ENCODE measurements at regions not wholly inside any gene's neighbourhood (a gene's known extent, or its start where the extent isn't known, plus 50 kb on each side); places are given as distances from the start of the nearest gene placed in this dataset.

DNA sequence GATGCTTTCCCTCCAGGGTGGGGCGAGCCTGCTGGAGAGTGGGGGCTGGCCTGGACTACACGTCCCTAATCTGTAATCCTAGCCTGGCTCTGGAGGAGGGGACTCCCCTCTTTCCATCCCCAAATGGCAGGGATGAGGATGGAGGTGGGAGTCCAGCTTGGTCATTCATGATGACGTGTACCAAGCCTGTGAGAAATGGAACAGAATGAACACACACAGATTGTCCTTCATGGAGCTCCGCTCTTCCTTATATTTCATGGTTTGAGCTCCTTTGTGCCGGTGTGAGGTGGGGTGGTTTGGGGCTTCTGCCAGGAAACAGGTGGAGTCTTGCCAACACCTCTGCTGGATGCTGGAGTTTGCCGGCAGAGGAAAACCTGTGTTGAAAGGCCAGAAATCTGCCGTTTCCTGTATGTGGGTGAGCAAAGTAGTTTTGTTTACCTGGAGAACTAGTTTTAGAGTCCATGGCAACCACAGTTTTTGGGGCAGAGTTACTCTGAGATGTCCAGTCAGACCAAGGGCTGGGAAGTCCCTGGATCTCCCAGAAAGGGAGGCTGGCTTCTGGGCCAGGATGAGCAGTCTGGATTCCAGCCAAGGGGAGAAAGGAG lies 417.6 kb upstream of the MEX3C start:
- RAD21 ChIA-PET (ENCODE audit: low non-redundant PET in 1 of 2, low total read pairs in 2 of 2, uncharacterized antibody in 2 of 2, unreplicated experiment in 2 of 2): no interaction called here
- BruUV-seq (replicated peaks): no TSS peak
- Histone ChIP-seq H3K9me3 (ENCODE audit: control insufficient read depth in 1 of 2, insufficient read depth in 1 of 2, low read depth in 1 of 2, low read length in 2 of 2) (no peaks in the 10 kb centered on the region), H3K4me3 (replicated peaks in 1 of 2; ENCODE audit: low read depth in 1 of 2, low read length in 2 of 2) (no peak overlapping the region), H3K27ac (ENCODE audit: low read depth, low read length) (no peak overlapping the region), H3K36me3 (ENCODE audit: control insufficient read depth in 1 of 2, insufficient read depth in 2 of 2, low read length in 2 of 2) (no peaks in the 10 kb centered on the region), H3K27me3 (ENCODE audit: insufficient read depth, low read length) (no peaks in the 10 kb centered on the region), H4K20me1 (ENCODE audit: insufficient read depth) (no peaks in the 10 kb centered on the region), H3K4me2 (ENCODE audit: low read length) (no peak overlapping the region), H3K4me1 (ENCODE audit: control insufficient read depth in 1 of 2, insufficient read depth in 2 of 2, low read length in 2 of 2) (no peaks in the 10 kb centered on the region), H2AFZ (ENCODE audit: low read depth, low read length, poor library complexity, severe bottlenecking) (no peak overlapping the region), H3K9me2 (ENCODE audit: insufficient read depth) (no peaks in the 10 kb centered on the region), H3K9ac (ENCODE audit: low read length) (no peak overlapping the region), H3K79me2 (ENCODE audit: insufficient read depth, low read length) (no peaks in the 10 kb centered on the region)
- intact Hi-C loops (cut with micrococcal nuclease): no loop called here
- POLR2A ChIA-PET: no interaction called here
- CTCF ChIA-PET: no interaction called here
- ATAC-seq (no peak), DNase-seq (ENCODE audit: low read depth, low spot score) (no peak)
- TF ChIP-seq SP1 (IDR thresholded peaks at IDR 0.05; ENCODE audit: low read depth): no peak
- TF ChIP-seq POLR2A (IDR thresholded peaks at IDR 0.05; ENCODE audit: borderline replicate concordance, extremely low read depth, insufficient read depth, insufficient read length): no peak
- TF ChIP-seq FOSL1 (IDR thresholded peaks at IDR 0.05; ENCODE audit: low read depth): no peak
- TF ChIP-seq, protein P1, sequence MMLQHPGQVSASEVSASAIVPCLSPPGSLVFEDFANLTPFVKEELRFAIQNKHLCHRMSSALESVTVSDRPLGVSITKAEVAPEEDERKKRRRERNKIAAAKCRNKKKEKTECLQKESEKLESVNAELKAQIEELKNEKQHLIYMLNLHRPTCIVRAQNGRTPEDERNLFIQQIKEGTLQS (IDR thresholded peaks at IDR 0.05): no peak
- no peak for TF ChIP-seq CEBPB (IDR thresholded peaks at IDR 0.05; ENCODE audit: low read depth)
- no peak for TF ChIP-seq YY1 (IDR thresholded peaks at IDR 0.05; ENCODE audit: extremely low read depth, insufficient replicate concordance, low read depth, low read length)
- TF ChIP-seq ZBTB33 (IDR thresholded peaks at IDR 0.05; ENCODE audit: extremely low read depth, insufficient replicate concordance, low read length): no peak
- no peak for TF ChIP-seq CBX3 (IDR thresholded peaks at IDR 0.05; ENCODE audit: low read depth)
- no peak for TF ChIP-seq ELF1 (IDR thresholded peaks at IDR 0.05; ENCODE audit: borderline replicate concordance, low read depth)
- TF ChIP-seq, protein P2, sequence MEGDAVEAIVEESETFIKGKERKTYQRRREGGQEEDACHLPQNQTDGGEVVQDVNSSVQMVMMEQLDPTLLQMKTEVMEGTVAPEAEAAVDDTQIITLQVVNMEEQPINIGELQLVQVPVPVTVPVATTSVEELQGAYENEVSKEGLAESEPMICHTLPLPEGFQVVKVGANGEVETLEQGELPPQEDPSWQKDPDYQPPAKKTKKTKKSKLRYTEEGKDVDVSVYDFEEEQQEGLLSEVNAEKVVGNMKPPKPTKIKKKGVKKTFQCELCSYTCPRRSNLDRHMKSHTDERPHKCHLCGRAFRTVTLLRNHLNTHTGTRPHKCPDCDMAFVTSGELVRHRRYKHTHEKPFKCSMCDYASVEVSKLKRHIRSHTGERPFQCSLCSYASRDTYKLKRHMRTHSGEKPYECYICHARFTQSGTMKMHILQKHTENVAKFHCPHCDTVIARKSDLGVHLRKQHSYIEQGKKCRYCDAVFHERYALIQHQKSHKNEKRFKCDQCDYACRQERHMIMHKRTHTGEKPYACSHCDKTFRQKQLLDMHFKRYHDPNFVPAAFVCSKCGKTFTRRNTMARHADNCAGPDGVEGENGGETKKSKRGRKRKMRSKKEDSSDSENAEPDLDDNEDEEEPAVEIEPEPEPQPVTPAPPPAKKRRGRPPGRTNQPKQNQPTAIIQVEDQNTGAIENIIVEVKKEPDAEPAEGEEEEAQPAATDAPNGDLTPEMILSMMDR (IDR thresholded peaks at IDR 0.05 in 2 of 3, conservative IDR thresholded peaks at IDR 0.05 in 1 of 3; ENCODE audit: borderline replicate concordance in 1 of 3, insufficient read depth in 1 of 3, low read depth in 2 of 3, low read length in 2 of 3): no peak

Data from HCT116 (cell line).